ENCODE measurements at regions not wholly inside any gene's neighbourhood (a gene's known extent, or its start where the extent isn't known, plus 50 kb on each side); places are given as distances from the start of the nearest gene placed in this dataset.

GRCh38 chr4:55012363-55013230 is 112.8 kb downstream of the KDR start:
- TF ChIP-seq POLR2A (IDR thresholded peaks at IDR 0.05), result no peak
- TF ChIP-seq CTCF (IDR thresholded peaks at IDR 0.05), result no peak
- TF ChIP-seq EP300 (IDR thresholded peaks at IDR 0.05; ENCODE audit: low read depth), result no peak

Measured in transverse colon (tissue), 3 donors.